ENCODE measurements at regions not wholly inside any gene's neighbourhood (a gene's known extent, or its start where the extent isn't known, plus 50 kb on each side); places are given as distances from the start of the nearest gene placed in this dataset.

DNA sequence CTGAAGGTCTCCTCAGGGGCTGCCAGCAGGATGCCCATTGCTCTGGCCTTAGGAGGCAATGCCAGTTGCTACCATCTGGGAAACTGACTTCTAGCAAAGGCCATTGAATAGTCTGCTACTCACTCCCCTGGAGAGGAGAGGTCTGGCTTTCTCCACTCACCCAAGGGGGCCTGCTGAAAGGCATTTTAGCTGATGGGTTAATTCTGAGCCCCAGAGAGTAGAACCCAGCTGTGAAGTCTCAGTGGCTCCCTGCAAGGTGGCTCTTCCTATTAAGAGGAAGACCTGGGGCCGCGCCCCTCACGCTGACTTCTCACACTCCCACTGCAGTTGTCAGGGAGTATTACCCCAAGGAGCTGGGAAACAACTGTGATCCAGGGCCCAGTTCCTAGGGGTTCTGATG is 213.3 kb upstream of the GALNT2 start (continued):
- TF ChIP-seq MEF2A (IDR thresholded peaks at IDR 0.05; ENCODE audit: borderline replicate concordance, low read depth) (no peak), MXI1 (IDR thresholded peaks at IDR 0.05; ENCODE audit: low read depth, low read length) (no peak)
- TF ChIP-seq, protein P1, sequence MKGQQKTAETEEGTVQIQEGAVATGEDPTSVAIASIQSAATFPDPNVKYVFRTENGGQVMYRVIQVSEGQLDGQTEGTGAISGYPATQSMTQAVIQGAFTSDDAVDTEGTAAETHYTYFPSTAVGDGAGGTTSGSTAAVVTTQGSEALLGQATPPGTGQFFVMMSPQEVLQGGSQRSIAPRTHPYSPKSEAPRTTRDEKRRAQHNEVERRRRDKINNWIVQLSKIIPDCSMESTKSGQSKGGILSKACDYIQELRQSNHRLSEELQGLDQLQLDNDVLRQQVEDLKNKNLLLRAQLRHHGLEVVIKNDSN (IDR thresholded peaks at IDR 0.05; ENCODE audit: borderline replicate concordance, low read depth): no peak

DNA sequence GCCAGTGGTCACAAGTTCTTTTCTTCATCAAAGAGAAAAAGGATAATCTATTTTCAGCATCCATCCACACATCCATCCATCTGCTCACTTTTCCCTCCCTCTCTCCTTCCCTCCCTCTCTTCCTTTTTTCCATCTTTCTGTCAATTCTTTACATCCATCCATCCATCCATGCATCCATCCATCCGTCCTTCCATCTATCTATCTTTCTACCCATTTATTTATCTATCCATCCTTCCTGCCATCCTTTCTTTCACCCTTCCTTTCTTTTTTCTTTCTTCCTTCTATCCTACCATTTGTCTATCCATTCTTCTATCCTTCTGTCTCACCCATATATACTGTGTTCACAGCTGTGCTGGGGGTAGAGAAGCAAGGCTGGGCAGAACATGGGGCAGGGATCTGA is 212.4 kb upstream of the GALNT2 start:
- Histone ChIP-seq H3K9me2 (no peaks in the 10 kb centered on the region), H4K20me1 (ENCODE audit: insufficient read depth) (no peaks in the 10 kb centered on the region), H3F3A (replicated peaks; ENCODE audit: insufficient read depth) (no peaks in the 10 kb centered on the region), H3K27ac (ENCODE audit: low read depth in 2 of 2, low read length in 1 of 2) (no peak overlapping the region), H3K9ac (no peak overlapping the region), H3K4me3 (ENCODE audit: low read depth in 2 of 2, low read length in 1 of 2) (no peak overlapping the region), H3K4me1 (ENCODE audit: control insufficient read depth in 1 of 2, insufficient read depth in 2 of 2, low read depth in 1 of 2, low read length in 1 of 2) (peaks cover 0 to 5% of the 10 kb centered on the region in 2 experiments; a peak in 1 of 4 replicates), H3K27me3 (ENCODE audit: insufficient read depth) (no peaks in the 10 kb centered on the region), H3K79me2 (ENCODE audit: insufficient read depth) (no peaks in the 10 kb centered on the region), H3K36me3 (replicated peaks in 1 of 2; ENCODE audit: control insufficient read depth in 1 of 2, insufficient read depth in 2 of 2, low read length in 1 of 2) (no peaks in the 10 kb centered on the region), H3K4me2 (no peak overlapping the region), H3K9me3 (no peaks in the 10 kb centered on the region), H2AFZ (ENCODE audit: low read depth) (no peak overlapping the region)
- 24% methylated on average over 1 of the region's 1 CpG for WGBS (ENCODE audit: low lambda C conversion rate)
- ChIA-PET POLR2A (no interaction called here), CTCF (no interaction called here)
- no peak for DNase-seq
- TF ChIP-seq RFX5 (IDR thresholded peaks at IDR 0.05; ENCODE audit: low read length) (no peak), RXRA (IDR thresholded peaks at IDR 0.05; ENCODE audit: borderline replicate concordance, low read depth) (no peak), RCOR1 (IDR thresholded peaks at IDR 0.05; ENCODE audit: low read length) (no peak), EZH2phosphoT487 (IDR thresholded peaks at IDR 0.05; ENCODE audit: borderline replicate concordance, low read depth) (no peak), FOSL2 (IDR thresholded peaks at IDR 0.05; ENCODE audit: borderline replicate concordance, low read depth) (no peak), SMC3 (IDR thresholded peaks at IDR 0.05; ENCODE audit: low read depth, low read length) (no peak)
- TF ChIP-seq, protein P2, sequence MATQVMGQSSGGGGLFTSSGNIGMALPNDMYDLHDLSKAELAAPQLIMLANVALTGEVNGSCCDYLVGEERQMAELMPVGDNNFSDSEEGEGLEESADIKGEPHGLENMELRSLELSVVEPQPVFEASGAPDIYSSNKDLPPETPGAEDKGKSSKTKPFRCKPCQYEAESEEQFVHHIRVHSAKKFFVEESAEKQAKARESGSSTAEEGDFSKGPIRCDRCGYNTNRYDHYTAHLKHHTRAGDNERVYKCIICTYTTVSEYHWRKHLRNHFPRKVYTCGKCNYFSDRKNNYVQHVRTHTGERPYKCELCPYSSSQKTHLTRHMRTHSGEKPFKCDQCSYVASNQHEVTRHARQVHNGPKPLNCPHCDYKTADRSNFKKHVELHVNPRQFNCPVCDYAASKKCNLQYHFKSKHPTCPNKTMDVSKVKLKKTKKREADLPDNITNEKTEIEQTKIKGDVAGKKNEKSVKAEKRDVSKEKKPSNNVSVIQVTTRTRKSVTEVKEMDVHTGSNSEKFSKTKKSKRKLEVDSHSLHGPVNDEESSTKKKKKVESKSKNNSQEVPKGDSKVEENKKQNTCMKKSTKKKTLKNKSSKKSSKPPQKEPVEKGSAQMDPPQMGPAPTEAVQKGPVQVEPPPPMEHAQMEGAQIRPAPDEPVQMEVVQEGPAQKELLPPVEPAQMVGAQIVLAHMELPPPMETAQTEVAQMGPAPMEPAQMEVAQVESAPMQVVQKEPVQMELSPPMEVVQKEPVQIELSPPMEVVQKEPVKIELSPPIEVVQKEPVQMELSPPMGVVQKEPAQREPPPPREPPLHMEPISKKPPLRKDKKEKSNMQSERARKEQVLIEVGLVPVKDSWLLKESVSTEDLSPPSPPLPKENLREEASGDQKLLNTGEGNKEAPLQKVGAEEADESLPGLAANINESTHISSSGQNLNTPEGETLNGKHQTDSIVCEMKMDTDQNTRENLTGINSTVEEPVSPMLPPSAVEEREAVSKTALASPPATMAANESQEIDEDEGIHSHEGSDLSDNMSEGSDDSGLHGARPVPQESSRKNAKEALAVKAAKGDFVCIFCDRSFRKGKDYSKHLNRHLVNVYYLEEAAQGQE (IDR thresholded peaks at IDR 0.05; ENCODE audit: low read depth, low read length): no peak
- TF ChIP-seq, protein P3, sequence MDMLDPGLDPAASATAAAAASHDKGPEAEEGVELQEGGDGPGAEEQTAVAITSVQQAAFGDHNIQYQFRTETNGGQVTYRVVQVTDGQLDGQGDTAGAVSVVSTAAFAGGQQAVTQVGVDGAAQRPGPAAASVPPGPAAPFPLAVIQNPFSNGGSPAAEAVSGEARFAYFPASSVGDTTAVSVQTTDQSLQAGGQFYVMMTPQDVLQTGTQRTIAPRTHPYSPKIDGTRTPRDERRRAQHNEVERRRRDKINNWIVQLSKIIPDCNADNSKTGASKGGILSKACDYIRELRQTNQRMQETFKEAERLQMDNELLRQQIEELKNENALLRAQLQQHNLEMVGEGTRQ (IDR thresholded peaks at IDR 0.05; ENCODE audit: borderline replicate concordance, low read depth, low read length): no peak
- TF ChIP-seq, protein P4, sequence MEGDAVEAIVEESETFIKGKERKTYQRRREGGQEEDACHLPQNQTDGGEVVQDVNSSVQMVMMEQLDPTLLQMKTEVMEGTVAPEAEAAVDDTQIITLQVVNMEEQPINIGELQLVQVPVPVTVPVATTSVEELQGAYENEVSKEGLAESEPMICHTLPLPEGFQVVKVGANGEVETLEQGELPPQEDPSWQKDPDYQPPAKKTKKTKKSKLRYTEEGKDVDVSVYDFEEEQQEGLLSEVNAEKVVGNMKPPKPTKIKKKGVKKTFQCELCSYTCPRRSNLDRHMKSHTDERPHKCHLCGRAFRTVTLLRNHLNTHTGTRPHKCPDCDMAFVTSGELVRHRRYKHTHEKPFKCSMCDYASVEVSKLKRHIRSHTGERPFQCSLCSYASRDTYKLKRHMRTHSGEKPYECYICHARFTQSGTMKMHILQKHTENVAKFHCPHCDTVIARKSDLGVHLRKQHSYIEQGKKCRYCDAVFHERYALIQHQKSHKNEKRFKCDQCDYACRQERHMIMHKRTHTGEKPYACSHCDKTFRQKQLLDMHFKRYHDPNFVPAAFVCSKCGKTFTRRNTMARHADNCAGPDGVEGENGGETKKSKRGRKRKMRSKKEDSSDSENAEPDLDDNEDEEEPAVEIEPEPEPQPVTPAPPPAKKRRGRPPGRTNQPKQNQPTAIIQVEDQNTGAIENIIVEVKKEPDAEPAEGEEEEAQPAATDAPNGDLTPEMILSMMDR (IDR thresholded peaks at IDR 0.05): no peak
- TF ChIP-seq, protein P5, sequence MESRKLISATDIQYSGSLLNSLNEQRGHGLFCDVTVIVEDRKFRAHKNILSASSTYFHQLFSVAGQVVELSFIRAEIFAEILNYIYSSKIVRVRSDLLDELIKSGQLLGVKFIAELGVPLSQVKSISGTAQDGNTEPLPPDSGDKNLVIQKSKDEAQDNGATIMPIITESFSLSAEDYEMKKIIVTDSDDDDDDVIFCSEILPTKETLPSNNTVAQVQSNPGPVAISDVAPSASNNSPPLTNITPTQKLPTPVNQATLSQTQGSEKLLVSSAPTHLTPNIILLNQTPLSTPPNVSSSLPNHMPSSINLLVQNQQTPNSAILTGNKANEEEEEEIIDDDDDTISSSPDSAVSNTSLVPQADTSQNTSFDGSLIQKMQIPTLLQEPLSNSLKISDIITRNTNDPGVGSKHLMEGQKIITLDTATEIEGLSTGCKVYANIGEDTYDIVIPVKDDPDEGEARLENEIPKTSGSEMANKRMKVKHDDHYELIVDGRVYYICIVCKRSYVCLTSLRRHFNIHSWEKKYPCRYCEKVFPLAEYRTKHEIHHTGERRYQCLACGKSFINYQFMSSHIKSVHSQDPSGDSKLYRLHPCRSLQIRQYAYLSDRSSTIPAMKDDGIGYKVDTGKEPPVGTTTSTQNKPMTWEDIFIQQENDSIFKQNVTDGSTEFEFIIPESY (IDR thresholded peaks at IDR 0.05; ENCODE audit: borderline replicate concordance, low read depth): no peak

Data from SK-N-SH (cell line).